BJ (cell line): ENCODE measurements at regions not wholly inside any gene's neighbourhood (a gene's known extent, or its start where the extent isn't known, plus 50 kb on each side); places are given as distances from the start of the nearest gene placed in this dataset.
"Not testable (repeated sequence)": the region's sequence is repeated elsewhere in the genome, so short reads cannot be mapped to it uniquely, and the experiment has no call there.

Source experiments
- CTCF ChIA-PET: fragments of 350-600 bp; formaldehyde crosslinking; extraction: SDS; loops from one replicate; lab custom pipeline; 2021; ENCODE audit warnings: antibody characterized with exemption, inconsistent platforms; lab: Yijun Ruan, JAX
- POLR2A ChIA-PET: fragments of 300-600 bp; sonication (Branson Sonifier 250); formaldehyde crosslinking; extraction: SDS; loops from one replicate; lab custom pipeline; 2021; ENCODE audit warnings: antibody characterized with exemption; lab: Charles Lee
- DNase-seq: peaks from one replicate; pipeline ENCODE4 v3.0.0-alpha.2; 2011; ENCODE audit warnings: low read depth
- H3K27me3 ChIP-seq: 2 replicates; pipeline ENCODE4 v1.6.0; 2011; ENCODE audit warnings: low read length; ENCODE audit not compliant: control insufficient read depth, insufficient read depth
- H3K36me3 ChIP-seq: 2 replicates; pipeline ENCODE4 v1.5.1; 2011; ENCODE audit warnings: low read length; ENCODE audit not compliant: control insufficient read depth, insufficient read depth
- H3K4me3 ChIP-seq: 2 replicates; pipeline ENCODE4 v1.5.1; 2011; ENCODE audit warnings: low read depth, mild to moderate bottlenecking, control low read depth, low read length
- CTCF ChIP-seq: IDR thresholded peaks from 2 replicates; pipeline ENCODE4 v1.5.1; 2011; ENCODE audit warnings: low read depth, mild to moderate bottlenecking, control low read depth, inconsistent platforms, low read length, moderate library complexity; ENCODE audit not compliant: insufficient read depth

- POLR2A ChIA-PET, result no interaction called here
- no peak for TF ChIP-seq CTCF
- no peaks in the 10 kb centered on the region for H3K36me3 ChIP-seq
- H3K27me3 ChIP-seq, result no peaks in the 10 kb centered on the region
- CTCF ChIA-PET, result no interaction called here
- no peak overlapping the region for H3K4me3 ChIP-seq
- DNase-seq, result no peak
Observed at GRCh38 chr9:90499761-90500160, 142.9 kb downstream of the DIRAS2 start.

DNA sequence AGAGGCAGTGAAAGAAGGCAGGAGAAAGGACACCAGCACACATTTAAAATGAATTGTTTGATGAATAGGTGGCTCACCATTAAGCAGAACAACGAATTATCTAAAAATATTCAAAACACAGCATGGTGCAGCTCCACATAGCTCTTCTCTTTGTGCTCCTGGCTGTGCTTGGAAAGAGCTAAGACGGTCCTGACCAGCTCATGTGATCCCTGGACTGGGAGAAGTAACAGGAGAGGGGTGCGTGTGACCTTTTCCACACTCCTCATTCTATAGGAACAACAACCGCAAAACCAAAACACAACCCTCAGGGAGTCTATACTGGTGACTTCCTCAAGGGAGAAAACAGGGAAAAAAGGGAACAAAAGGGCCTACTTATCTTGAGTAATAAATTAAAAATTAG is 140.5 kb downstream of the DIRAS2 start:
- H3K27me3 ChIP-seq, result no peaks in the 10 kb centered on the region
- ChIA-PET CTCF (no interaction called here), POLR2A (no interaction called here)
- H3K4me3 ChIP-seq, result no peak overlapping the region
- no peak for DNase-seq
- TF ChIP-seq CTCF, result no peak
- no peaks in the 10 kb centered on the region for H3K36me3 ChIP-seq

- TF ChIP-seq CTCF, result no peak
- DNase-seq, result no peak
- CTCF ChIA-PET, result no interaction called here
Observed at GRCh38 chr9:90504486-90504885, 138.1 kb downstream of the DIRAS2 start.

GRCh38 chr9:90505695-90506094 is 136.9 kb downstream of the DIRAS2 start:
- DNase-seq, result no peak
- POLR2A ChIA-PET, result no interaction called here
- no peak for TF ChIP-seq CTCF
- Histone ChIP-seq H3K4me3 (no peak overlapping the region), H3K27me3 (no peaks in the 10 kb centered on the region), H3K36me3 (no peaks in the 10 kb centered on the region)
- CTCF ChIA-PET, result no interaction called here

More at GRCh38 chr9:90504486-90504885, 138.1 kb downstream of the DIRAS2 start:
- Histone ChIP-seq H3K36me3 (no peaks in the 10 kb centered on the region), H3K27me3 (no peaks in the 10 kb centered on the region), H3K4me3 (no peak overlapping the region)
- POLR2A ChIA-PET, result no interaction called here

DNA sequence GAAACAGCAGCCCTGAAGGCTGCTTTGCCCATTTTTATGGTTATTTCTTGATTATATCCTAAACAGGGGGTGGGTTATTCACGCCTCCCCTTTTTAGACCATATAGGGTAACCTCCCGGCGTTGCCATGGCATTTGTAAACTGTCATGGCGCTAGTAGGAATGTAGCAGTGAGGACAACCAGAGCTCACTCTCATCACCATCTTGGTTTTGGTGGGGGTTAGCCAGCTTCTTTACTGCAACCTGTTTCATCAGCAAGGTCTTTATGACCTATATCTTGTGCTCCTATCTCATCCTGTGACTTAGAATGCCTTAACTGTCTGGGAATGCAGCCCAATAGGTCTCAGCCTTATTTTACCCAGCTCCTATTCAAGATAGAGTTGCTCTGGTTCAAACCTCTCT is 136.2 kb downstream of the DIRAS2 start:
- DNase-seq, H3K36me3 ChIP-seq, H3K27me3 ChIP-seq, POLR2A ChIA-PET, CTCF ChIA-PET, H3K4me3 ChIP-seq: not testable (repeated sequence)

DNA sequence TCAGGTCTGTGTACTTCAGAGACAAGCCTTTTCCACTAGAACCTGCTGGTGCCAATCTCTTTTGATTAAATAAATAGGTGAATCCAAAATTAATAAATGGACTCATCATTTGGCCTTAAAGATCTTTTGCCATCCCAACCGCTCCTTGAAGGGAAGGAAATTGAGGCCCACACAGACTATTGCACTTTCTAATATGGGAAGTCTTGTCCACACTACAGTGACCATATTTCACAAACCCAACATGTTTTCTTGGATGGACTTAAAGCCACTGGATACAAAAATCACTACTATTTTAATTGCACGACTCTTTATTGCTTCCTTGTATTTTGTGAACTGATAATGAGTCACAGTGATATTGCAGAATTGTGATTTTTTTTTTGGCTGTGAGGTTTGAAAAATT is 135.0 kb downstream of the DIRAS2 start:
- ChIA-PET CTCF (no interaction called here), POLR2A (no interaction called here)
- Histone ChIP-seq H3K27me3 (no peaks in the 10 kb centered on the region), H3K4me3 (no peak overlapping the region), H3K36me3 (no peaks in the 10 kb centered on the region)
- no peak for DNase-seq
- TF ChIP-seq CTCF, result no peak
